ENCODE measurements at regions not wholly inside any gene's neighbourhood (a gene's known extent, or its start where the extent isn't known, plus 50 kb on each side); places are given as distances from the start of the nearest gene placed in this dataset.
"Not testable (repeated sequence)": the region's sequence is repeated elsewhere in the genome, so short reads cannot be mapped to it uniquely, and the experiment has no call there.

DNA sequence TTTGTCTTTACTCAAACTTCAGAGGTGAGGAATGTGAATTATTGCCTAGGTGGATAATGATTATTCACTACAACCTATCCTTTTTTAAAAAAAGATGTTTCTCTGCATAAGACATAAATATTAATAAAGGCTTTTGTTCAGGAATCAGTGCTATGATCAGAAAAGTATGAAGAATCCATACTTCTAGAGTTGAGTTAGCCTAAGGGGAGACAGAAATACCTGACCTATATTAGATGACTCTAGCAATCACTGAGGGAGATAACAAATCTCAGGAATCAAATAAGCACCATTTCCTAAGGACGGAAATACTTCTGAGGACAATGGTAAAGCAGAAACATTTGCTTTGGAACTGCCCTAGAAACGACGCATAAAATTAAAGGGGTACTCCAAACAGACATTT lies 763.8 kb downstream of the GBE1 start:
- CTCF ChIA-PET, result no interaction called here

GRCh38 chr3:80994767-80995166 lies 766.7 kb downstream of the GBE1 start:
- ChIA-PET POLR2A (no interaction called here), CTCF (no interaction called here)

More for the DNA sequence above, 763.8 kb downstream of the GBE1 start:
- POLR2A ChIA-PET, result no interaction called here

- CTCF ChIA-PET, result no interaction called here
- POLR2A ChIA-PET, result no interaction called here
Observed at GRCh38 chr3:80994085-80994665, 767.3 kb downstream of the GBE1 start.

DNA sequence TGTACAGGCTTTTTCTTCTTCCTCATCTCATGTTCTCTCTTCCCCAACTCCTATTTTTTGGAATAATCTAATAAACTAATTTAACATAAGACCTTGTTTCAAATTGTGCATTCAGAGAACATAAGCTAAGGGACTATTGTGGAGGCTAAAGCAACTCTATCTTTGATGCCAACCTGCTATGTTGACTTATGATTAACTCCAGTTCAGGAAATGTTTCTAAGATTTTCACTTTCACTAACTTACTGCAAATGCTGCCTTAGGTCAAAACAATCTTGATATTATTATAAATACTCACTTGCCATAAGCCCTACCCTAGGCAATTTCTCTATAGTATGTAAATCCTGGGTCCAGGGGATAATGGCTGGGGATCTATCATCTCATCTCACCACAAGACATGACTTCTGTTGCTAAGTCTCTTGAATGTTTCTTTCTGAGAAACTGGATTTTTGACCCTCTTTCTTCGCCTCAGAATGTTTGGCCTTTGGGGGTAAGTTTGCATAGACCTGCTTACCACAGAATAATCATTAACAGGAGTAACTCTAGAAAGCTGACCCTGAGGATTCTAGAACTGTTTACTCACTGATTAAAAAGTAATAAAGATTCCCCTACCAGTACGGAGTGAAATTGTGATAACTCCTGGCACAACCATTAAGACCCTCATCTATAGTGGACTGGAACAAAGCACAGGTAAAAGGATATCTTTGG lies 768.1 kb downstream of the GBE1 start:
- CTCF ChIA-PET, result no interaction called here
- POLR2A ChIA-PET, result no interaction called here

DNA sequence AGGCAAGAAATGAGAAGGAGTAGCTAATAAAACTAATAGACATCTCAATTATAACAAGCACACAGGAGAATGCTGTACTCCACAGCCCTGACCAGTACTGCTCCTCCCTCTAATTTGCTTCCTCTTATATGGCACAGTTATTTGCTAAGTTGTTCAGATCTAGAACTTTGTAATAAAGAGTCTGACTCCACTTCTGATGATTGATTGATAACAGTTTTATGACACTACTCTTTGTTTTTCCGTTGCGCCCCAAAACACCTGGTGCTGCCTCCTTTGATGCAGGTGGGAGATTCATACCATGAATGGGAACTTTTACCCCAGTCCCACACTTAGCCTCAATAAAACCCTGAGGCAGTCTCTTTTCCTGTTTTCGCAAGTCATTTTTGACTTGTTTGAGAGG lies 777.7 kb downstream of the GBE1 start:
- CTCF ChIA-PET, result no interaction called here
- POLR2A ChIA-PET, result no interaction called here

DNA sequence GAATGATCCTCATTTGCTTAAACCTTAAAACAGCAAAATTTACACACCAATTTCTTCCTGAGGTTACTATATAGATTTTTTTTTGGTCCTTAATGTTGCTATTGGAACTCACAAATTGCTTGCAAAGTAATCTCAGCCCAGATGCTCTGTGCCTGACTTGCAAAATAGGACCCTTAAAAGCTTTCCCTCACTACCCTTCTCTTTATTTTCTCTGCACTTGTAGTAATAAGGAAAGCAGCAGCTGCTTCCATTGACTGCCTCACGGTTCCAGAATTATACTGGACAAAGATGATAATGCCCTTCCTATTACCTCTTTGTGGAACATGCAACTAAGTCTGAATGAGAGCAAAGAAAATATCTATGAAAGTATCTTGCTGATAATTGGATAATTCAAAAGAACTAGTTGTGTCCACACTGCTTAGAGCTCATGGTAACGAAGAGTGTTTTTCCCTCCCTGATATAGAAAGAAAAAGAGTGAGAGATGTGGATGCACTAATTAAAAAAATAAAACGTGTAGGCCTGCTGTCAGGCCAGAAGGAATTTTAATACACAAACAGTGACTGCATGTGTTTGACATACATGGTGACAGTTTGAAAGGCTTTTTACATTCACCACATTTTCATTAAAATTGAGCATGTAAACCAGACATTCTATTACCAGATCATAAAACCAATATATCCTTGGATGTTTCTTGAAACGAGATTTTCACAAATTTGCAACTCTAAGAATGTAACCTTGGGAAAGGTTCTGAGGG lies 783.1 kb downstream of the GBE1 start:
- ChIA-PET POLR2A (no interaction called here), CTCF (no interaction called here)

DNA sequence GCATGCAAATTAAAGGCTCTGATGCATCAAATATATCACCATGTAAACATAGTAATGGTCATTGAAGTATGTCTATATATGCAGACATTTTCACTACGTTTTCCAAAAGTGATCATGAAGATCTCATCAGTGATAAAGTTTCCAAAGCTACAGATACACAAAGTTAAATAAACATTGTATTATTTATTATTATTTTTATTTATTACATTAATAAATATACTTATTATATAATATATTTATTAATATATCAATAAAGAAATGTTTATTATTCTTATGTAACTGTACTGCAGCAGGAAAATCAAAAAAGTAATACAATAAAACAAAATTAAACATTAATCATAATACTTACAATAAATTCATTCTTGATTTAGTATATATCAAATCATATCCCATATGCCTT lies 791.2 kb downstream of the GBE1 start:
- CTCF ChIA-PET, result no interaction called here
- POLR2A ChIA-PET, result no interaction called here

- CTCF ChIA-PET, result no interaction called here
- POLR2A ChIA-PET, result no interaction called here
Observed at GRCh38 chr3:80929576-80929975, 831.9 kb downstream of the GBE1 start.

DNA sequence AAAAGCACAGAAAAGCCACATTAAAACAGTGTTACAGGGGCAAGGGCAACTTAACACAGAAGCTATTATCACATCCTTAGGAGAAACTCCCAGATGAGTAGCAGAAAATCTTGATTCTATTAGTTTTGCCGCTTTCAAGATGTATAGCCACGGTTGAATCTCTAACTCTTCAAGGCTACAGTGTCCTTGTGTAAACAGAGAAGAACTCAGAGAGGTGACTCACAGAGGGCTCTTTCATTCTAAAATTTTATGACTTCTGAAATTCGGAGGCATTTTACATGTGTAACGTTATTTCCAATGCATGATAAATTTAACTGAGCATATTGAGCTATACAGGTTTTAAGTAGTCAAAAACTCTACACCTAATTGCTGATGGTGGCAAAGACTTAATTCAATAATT lies 846.6 kb downstream of the GBE1 start:
- ChIA-PET POLR2A (no interaction called here), CTCF (no interaction called here)

GRCh38 chr3:80898211-80898610 lies 863.2 kb downstream of the GBE1 start:
- CTCF ChIA-PET, result no interaction called here
- POLR2A ChIA-PET, result no interaction called here

DNA sequence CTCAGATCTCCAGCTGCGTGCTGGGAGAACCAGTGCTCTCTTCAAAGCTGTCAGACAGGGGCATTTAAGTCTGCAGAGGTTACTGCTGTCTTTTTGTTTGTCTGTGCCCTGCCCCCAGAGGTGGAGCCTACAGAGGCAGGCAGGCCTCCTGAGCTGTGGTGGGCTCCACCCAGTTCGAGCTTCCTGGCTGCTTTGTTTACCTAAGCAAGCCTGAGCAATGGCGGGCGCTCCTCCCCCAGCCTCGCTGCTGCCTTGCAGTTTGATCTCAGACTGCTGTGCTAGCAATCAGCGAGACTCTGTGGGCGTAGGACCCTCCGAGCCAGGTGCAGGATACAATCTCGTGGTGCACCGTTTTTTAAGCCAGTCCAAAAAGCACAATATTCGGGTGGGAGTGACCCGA lies 864.4 kb downstream of the GBE1 start:
- POLR2A ChIA-PET, CTCF ChIA-PET: not testable (repeated sequence)

GRCh38 chr3:80890571-80890970 lies 870.9 kb downstream of the GBE1 start:
- ChIA-PET CTCF (no interaction called here), POLR2A (no interaction called here)

- ChIA-PET CTCF (no interaction called here), POLR2A (no interaction called here)
Observed at GRCh38 chr3:80889535-80889934, 871.9 kb downstream of the GBE1 start.

- ChIA-PET POLR2A (no interaction called here), CTCF (no interaction called here)
Observed at GRCh38 chr3:80870476-80871041, 890.9 kb downstream of the GBE1 start.

GRCh38 chr3:80855482-80855881 lies 906.0 kb downstream of the GBE1 start:
- POLR2A ChIA-PET, result no interaction called here
- CTCF ChIA-PET, result no interaction called here

- ChIA-PET POLR2A (no interaction called here), CTCF (no interaction called here)
Observed at GRCh38 chr3:80836395-80836794, 925.0 kb downstream of the GBE1 start.

DNA sequence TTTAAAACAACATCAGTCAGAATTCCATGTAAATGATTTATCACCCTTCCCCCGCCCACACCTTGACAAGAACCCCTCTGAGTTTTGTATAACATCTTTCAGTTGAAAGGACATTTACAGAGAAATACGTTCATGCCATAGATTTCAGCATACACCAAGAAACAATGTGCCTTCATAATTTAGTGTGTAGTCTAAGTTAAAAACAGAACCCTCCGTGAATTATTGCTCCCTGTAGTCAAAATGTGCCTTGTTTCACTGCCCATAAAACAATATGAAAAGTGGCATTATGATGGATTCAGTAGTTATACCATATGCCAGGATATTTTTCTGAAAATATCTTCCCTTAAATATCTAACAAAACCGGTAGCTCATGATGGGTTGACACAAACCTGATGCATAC lies 953.9 kb downstream of the GBE1 start:
- CTCF ChIA-PET, result interaction anchor here (1.0 kb wide), 1 partner anchor 22 kb away, joined by 3 read pairs; no protein-coding TSS in a partner anchor
- POLR2A ChIA-PET, result no interaction called here

DNA sequence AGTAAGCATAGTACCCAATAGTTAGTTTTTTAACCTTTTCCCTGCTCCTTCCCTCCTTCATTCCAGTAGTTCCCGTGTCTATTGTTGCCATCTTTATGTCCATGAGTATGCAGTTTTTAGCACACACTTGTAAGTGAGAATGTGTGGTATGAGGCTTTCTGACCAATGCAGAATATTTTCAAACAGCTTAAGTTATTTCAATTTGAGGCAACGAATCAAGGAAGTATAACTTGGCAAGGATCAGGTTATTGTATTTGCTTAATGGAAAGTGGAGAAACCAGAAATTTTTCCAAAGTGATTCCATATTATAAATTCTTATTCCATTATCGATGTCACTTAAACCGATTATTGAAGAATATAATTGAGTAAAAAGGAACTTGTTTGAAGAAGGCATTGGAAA lies 954.8 kb downstream of the GBE1 start:
- CTCF ChIA-PET, result no interaction called here
- POLR2A ChIA-PET, result no interaction called here

- ChIA-PET CTCF (no interaction called here), POLR2A (no interaction called here)
Observed at GRCh38 chr3:80788914-80789313, 972.5 kb downstream of the GBE1 start.

GRCh38 chr3:80785875-80786274 lies 975.6 kb downstream of the GBE1 start:
- ChIA-PET CTCF (interaction anchor here (1.3 kb wide), 1 partner anchor 22 kb away, joined by 3 read pairs; no protein-coding TSS in a partner anchor), POLR2A (no interaction called here)

DNA sequence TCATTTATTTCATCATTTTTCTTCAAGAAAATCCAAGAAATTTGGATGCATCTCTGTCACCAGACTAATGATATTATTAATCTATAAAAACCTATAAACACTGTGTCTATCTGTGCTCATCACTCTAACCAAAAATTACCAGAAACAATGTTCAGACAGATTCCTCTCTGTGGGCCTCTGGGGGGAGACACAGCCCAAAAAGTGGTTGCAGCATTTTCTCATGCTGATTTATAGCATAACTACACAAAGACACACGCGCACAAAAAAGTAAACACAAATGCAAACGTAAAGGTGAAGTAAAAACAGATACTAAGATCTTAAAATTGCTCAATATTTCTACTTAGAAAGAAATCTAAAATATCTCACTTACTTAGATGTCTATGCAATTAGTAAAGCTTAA lies 976.0 kb downstream of the GBE1 start:
- CTCF ChIA-PET, result interaction anchor here (1.3 kb wide), 1 partner anchor 23 kb away, joined by 3 read pairs; no protein-coding TSS in a partner anchor
- POLR2A ChIA-PET, result no interaction called here

Data from activated CD8-positive, alpha-beta memory T cell treated with anti-CD3 and anti-CD28 coated beads for 36 hours (primary cell).